ENCODE measurements at regions not wholly inside any gene's neighbourhood (a gene's known extent, or its start where the extent isn't known, plus 50 kb on each side); places are given as distances from the start of the nearest gene placed in this dataset.
A peak's percentile ranks its signal among the peaks of the same experiment; 100 is the strongest.

DNA sequence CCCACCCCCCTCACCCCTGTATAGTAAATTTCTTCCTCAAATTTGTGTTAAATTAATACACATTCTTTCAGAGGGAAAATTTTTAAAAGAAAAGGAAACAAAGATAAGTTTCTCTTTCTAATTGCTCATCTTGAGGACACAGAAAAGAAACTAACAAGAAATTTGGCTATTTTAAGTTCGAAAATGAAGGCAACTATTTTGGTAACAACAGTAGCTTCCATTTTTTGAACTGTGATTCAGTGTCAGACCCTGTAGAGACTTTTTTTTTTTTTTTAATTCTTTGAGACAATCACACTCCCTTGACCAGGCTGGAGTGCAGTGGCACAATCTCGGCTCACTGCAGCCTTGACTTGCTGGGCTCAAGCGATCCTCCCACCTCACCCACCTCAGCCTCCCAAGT lies 194.9 kb downstream of the SS18 start:
- Histone ChIP-seq H3K4me1 (no peaks in the 10 kb centered on the region), H3K4me3 (no peak overlapping the region), H3K36me3 (no peaks in the 10 kb centered on the region), H3K27me3 (no peaks in the 10 kb centered on the region), H3K9me3 (replicated peaks) (no peaks in the 10 kb centered on the region), H3K27ac (no peak overlapping the region)
- no peak for DNase-seq

DNA sequence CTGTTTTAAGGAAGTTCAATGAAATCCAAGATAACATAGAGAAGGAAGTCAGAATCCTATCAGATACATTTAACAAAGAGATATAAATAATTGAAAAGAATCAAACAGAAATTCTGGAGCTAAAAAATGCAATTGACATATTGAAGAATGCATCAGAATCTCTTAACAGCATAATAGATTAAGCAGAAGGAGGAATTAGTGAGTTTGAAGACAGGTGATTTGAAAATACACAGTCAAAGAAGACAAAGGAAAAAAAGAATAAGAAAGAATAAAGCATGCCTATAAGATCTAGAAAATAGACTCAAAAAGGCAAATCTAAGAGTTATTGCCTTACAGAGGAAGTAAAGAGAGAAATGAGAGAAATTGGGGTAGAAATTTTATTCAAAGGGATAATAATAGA lies 204.1 kb downstream of the SS18 start:
- H3K27me3 ChIP-seq, result no peaks in the 10 kb centered on the region
- 0 out of 2 replicates have a peak, but pooled peaks cover 3% of the 10 kb centered on the region for H3K9me3 ChIP-seq (replicated peaks)
- H3K36me3 ChIP-seq, result no peaks in the 10 kb centered on the region
- DNase-seq, result no peak
- no peak overlapping the region for H3K27ac ChIP-seq
- H3K4me1 ChIP-seq, result no peaks in the 10 kb centered on the region
- no peak overlapping the region for H3K4me3 ChIP-seq

DNA sequence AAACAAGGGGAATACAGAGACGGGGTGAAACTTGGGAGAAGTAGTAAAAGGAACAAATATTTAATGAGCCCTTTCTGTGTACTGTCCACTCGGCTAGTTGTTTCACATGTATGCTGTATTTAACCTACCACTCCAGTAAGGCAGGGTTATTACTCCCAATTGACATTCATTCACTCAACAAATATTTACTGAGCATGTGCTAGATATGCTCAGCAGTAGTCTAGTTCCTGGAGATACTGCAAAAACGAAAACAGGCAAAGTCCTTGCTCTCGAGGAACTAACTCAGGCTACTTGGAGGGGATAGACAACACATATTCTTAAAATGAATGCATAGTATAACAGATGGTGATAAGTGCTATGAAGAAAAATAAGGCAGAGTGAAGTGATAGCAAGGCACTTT lies 207.3 kb downstream of the SS18 start:
- Histone ChIP-seq H3K4me3 (no peak overlapping the region), H3K4me1 (no peaks in the 10 kb centered on the region), H3K27ac (no peak overlapping the region), H3K9me3 (replicated peaks) (0 out of 2 replicates have a peak, but pooled peaks cover 3% of the 10 kb centered on the region), H3K36me3 (no peaks in the 10 kb centered on the region), H3K27me3 (no peaks in the 10 kb centered on the region)
- no peak for DNase-seq

DNA sequence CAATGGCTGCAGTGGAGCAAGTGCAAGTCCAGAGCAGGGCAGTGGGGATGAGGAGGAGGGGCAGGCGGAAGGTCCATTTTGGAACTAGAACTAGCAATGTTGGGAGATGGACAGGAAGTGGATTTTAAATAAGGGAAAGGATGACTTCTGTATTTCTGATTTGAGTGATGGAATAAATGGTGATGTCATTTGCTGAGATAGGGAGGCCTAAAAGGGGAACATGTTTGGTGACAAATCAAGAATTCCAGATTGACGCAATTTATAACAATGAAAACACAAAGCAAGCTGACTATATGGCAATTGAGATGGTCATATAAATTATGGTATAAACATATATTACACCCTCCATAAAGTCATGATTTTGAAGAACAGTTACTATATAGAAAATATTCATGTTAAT lies 209.3 kb downstream of the SS18 start:
- DNase-seq, result no peak
- H3K4me1 ChIP-seq, result peaks cover 15% of the 10 kb centered on the region
- H3K9me3 ChIP-seq (replicated peaks), result 0 out of 2 replicates have a peak, but pooled peaks cover 3% of the 10 kb centered on the region
- H3K27me3 ChIP-seq, result no peaks in the 10 kb centered on the region
- no peaks in the 10 kb centered on the region for H3K36me3 ChIP-seq
- no peak overlapping the region for H3K4me3 ChIP-seq
- H3K27ac ChIP-seq, result no peak overlapping the region

DNA sequence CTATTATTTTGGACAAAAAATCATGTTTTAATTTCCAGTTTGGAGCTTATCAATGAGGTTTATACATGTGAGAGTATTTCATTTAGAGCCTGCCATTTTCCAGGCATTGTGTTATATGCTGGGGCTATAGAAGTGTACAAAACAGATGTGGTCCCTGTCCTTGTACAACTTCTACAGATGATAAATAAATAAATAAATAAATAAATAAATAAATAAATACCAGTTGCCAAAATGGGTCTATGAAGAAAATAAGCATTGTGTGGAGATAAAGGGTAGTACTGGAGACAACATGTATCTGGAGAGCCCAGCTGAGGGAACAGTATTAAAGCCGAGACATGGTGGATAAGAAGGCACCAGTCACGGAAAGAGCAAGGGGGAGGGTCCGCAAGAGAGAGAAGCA lies 210.0 kb downstream of the SS18 start:
- H3K27me3 ChIP-seq, result no peaks in the 10 kb centered on the region
- no peak overlapping the region for H3K4me3 ChIP-seq
- no peaks in the 10 kb centered on the region for H3K36me3 ChIP-seq
- peaks cover 22% of the 10 kb centered on the region for H3K4me1 ChIP-seq
- H3K27ac ChIP-seq, result no peak overlapping the region
- H3K9me3 ChIP-seq (replicated peaks), result no peaks in the 10 kb centered on the region
- DNase-seq, result no peak

DNA sequence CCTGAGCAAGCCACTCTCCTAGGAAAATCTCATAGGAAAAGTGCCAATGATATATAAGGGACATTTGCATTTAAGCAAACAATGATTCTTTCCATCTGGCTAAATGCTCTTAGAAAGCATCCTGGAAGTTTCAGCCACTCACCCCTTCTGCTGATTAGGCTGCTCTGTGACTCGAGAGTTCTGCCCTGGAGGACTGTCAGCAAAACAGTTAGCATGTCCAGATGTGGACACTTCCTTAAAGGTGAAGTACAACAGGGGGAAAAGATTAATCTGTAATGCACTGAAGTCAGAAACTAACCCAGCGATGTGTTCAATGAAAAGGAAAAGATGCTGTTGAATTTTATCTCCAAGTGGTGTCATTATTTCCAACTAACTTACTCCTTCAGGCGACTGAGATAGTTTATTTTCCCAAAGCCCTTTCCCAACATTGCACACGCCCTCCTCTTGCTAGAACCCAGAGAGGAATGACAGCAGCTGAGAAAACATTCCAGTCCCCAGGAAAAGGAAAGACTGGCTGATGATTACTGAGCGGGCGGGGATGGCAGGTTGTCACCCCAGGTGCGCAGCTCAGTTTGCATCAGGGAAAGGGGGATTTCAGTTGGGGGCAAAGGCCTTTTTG lies 214.0 kb downstream of the SS18 start:
- peak overlapping the region; percentile 18 for H3K4me3 ChIP-seq
- H3K9me3 ChIP-seq (replicated peaks), result peaks cover 11% of the 10 kb centered on the region; the same call in 1 of the 2 replicates
- H3K27me3 ChIP-seq, result no peaks in the 10 kb centered on the region
- peaks cover 27% of the 10 kb centered on the region for H3K4me1 ChIP-seq
- H3K36me3 ChIP-seq, result no peaks in the 10 kb centered on the region
- H3K27ac ChIP-seq, result peak overlapping the region; percentile 48
- DNase-seq, result peak; percentile 56 to 81

DNA sequence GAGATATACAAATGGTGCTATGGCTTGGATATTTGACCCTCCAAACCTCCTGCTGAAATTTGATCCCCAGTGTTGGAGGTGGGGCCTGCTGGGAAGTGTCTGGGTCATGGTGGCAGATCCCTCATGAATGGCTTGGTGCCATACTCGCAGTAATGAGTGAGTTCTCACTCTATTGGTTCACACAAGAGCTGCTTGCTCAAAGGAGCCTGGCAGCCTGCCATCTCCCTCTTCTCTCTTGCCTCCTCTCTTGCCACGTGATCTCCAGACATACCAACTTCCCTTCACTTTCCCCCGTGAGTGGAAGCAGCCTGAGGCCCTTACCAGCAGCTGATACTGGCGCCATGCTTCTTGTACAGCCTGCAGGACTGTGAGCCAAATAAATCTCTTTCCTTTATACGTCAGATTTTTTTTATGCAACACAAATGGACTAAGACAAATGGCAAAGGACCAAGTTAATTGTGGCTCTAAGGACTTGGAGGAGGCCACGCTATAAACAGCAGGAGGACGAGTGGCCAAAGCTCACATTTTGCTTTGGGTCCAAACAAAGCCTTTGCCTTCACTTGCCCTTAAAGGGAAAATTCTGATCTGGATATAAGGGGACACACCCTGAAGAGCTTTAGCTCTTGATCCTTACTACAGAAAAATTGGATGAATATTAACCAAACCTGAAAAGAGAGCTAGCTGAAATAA lies 214.7 kb downstream of the SS18 start:
- H3K27ac ChIP-seq, result peak overlapping the region; percentile 48
- peak overlapping the region; percentile 18 for H3K4me3 ChIP-seq
- peak; percentile 73 to 82 for DNase-seq
- H3K27me3 ChIP-seq, result no peaks in the 10 kb centered on the region
- no peaks in the 10 kb centered on the region for H3K36me3 ChIP-seq
- peaks cover 11% of the 10 kb centered on the region; the same call in 1 of the 2 replicates for H3K9me3 ChIP-seq (replicated peaks)
- H3K4me1 ChIP-seq, result peaks cover 27% of the 10 kb centered on the region

DNA sequence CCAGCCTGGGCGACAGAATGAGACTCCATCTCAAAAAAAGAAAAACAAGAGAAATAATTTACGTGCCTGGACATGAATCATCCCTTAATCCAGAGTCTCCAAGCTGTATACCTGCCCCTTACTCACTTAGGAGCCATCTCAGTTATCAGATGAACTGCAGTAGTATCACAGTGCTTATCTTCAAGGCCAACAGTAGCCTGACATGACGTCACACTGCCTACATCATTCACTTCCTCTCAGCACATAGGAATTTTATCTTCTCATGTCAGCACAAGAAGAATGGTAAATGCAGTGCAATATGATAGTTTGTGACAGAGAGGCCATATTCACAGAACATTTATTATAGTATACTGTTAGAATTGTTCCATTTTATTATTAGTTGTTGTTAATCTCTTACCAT lies 216.6 kb downstream of the SS18 start:
- DNase-seq, result no peak
- H3K4me1 ChIP-seq, result peaks cover 27% of the 10 kb centered on the region
- no peaks in the 10 kb centered on the region for H3K27me3 ChIP-seq
- no peak overlapping the region for H3K4me3 ChIP-seq
- H3K36me3 ChIP-seq, result no peaks in the 10 kb centered on the region
- H3K9me3 ChIP-seq (replicated peaks), result peaks cover 11% of the 10 kb centered on the region; the same call in 1 of the 2 replicates
- H3K27ac ChIP-seq, result no peak overlapping the region

DNA sequence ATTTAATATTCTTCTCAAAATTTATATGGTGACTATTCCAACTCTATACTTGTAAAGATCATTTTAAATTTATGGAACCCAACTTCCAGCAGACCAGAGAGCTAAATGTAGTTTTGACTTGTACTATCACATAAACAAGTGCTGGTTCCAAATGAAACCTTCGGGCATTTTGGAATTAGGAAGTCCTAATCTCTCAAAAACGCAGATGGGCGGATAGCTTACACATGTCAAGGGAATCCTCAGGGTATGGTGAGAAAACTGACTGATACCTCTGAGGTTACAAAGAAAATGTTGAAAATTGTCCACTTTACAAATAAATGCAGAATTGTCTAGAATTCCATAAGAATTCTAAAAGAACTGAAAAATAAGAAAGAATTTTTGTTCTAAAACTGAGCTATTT lies 224.1 kb downstream of the SS18 start:
- no peak overlapping the region for H3K4me3 ChIP-seq
- H3K4me1 ChIP-seq, result peaks cover 16% of the 10 kb centered on the region
- H3K27me3 ChIP-seq, result no peaks in the 10 kb centered on the region
- no peaks in the 10 kb centered on the region for H3K9me3 ChIP-seq (replicated peaks)
- peak overlapping the region; percentile 50 for H3K27ac ChIP-seq
- H3K36me3 ChIP-seq, result no peaks in the 10 kb centered on the region
- peak; percentile 12 to 49 for DNase-seq

DNA sequence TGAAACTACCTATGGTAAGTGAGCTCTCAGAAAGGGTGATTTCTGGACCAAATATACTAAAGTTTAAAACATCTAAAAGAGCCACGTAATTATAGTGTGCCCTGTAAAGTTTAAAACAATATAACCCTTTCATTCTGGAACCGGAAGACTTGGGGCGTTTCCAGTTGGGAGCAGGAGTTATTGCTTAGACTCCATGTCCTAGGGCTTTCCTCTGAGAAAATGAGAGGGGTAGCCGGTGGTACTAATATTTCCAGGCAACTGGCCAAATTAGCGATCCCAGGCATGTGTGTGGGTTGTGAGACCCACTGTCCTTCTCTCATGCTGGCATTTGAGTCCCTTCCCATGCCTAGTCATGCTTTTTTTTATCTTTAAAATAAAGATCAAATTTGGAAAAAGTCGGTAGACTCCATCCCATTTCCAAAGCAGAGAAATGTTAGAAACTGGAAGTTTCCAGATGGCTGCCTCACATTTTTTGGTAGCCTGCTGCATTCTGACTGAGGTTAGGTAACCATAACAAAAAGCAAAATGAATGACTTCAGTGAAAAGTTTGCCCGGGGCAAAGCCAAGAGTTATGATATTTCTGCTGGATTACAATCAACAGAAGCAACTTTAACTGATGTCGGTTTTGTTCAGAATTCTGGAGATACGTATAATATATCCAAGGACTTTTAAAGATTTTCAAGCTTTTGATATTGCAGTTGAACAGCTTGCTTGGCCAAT lies 227.4 kb downstream of the SS18 start:
- H3K36me3 ChIP-seq, result no peaks in the 10 kb centered on the region
- DNase-seq, result peak; percentile 51 to 67
- peaks cover 16% of the 10 kb centered on the region for H3K4me1 ChIP-seq
- H3K4me3 ChIP-seq, result peak overlapping the region; percentile 41
- peak overlapping the region; percentile 68 for H3K27ac ChIP-seq
- no peaks in the 10 kb centered on the region for H3K9me3 ChIP-seq (replicated peaks)
- no peaks in the 10 kb centered on the region for H3K27me3 ChIP-seq

DNA sequence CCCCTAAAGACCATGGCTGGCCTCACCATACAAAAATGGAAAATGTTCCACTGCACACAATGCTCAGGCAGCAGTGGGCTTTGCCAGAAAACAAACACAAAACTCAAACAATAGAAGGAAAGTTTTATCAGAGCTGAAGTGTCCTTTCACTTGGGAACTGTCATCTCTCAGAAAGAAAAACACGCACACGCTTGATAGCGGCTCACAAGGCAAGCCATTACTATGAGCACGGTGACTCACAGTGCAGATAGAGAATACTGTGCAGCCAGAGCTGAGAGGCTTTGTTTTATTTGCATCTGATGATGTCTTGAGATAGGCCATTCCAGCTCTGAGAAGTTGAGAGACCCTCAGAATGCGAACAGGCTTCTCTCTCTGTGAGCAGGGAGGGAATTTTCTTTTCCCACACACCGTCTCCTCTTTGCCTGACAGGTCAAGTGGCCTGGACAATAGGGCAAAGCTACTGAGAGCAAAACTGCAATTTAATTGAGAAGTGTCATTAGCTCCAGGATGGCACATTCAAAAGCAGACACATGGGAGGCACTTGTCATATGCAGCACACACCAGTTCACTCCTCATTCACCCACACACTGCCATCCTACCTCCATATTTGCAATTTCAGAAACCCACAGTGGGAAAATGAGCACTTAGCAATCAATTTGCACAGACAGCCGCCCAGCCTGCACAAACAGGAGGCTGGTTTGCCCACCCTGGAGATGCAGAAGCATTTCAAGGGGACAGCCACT lies 236.6 kb downstream of the SS18 start:
- H3K27me3 ChIP-seq, result no peaks in the 10 kb centered on the region
- H3K27ac ChIP-seq, result no peak overlapping the region
- no peaks in the 10 kb centered on the region for H3K36me3 ChIP-seq
- no peaks in the 10 kb centered on the region for H3K9me3 ChIP-seq (replicated peaks)
- no peak for DNase-seq
- H3K4me1 ChIP-seq, result no peaks in the 10 kb centered on the region
- H3K4me3 ChIP-seq, result no peak overlapping the region

DNA sequence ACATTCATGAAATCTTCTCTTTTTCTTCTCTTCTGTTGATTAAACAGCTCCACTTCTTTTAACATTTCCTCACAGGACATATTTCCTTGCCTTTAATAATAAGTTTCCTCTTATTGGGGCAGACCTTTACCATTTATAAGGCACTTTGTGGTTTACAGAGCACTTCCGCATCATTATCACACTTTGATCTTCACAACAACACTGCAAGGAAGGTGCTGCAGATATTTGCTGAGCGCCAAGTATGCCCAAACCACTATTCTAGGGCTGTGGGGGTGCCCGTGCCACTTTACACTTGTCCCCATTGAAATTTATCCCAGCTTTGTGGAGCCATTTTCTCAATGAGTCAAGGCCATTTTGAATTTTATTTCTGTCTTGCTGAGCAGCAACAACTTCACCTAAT lies 246.6 kb downstream of the SS18 start:
- Histone ChIP-seq H3K4me3 (no peak overlapping the region), H3K36me3 (no peaks in the 10 kb centered on the region), H3K4me1 (no peaks in the 10 kb centered on the region), H3K27ac (no peak overlapping the region), H3K9me3 (replicated peaks) (no peaks in the 10 kb centered on the region), H3K27me3 (no peaks in the 10 kb centered on the region)
- no peak for DNase-seq

DNA sequence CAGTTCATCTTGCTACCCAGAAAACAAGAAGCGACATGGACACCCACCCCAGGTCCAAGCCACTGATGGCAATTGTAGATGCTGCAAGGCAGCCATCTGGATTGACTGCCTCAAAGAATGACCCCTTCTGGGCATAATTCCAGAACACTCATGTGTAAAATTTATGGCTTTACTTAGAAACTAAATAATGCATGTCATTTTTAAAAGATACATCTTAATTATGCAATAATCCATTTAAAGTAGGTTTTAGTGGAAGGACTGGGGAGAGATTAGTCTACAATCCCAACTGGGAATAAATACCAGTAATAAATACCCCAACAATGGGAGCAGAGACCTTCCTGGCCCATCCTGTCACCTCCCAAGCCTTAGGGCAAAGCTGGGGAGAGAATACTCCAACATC lies 247.7 kb downstream of the SS18 start:
- Histone ChIP-seq H3K36me3 (no peaks in the 10 kb centered on the region), H3K27ac (no peak overlapping the region), H3K27me3 (no peaks in the 10 kb centered on the region), H3K4me3 (no peak overlapping the region), H3K9me3 (replicated peaks) (no peaks in the 10 kb centered on the region), H3K4me1 (no peaks in the 10 kb centered on the region)
- no peak for DNase-seq

DNA sequence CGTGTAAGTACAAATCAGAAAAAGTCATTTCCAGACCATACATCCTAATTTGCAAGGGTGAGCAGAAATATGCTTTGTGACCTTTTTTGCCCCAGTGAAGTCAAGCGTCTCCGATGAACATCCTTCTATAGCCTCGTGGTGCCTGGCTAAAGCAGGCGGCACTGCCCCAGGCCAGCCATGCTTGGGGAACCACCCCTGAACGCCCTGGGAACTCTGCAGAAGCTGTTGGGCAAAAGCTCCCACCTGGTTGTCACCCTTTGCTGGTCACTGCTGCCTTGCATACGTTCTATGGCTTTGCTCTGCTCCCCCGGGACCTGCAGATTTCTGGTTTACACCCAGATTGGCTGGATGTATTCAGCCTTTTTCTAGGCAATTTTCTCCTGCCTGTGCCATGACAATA lies 256.4 kb downstream of the SS18 start:
- H3K27ac ChIP-seq, result no peak overlapping the region

More for the DNA sequence above, 256.4 kb downstream of the SS18 start:
- no peak for DNase-seq
- H3K9me3 ChIP-seq (replicated peaks), result no peaks in the 10 kb centered on the region
- H3K4me1 ChIP-seq, result peaks cover 17% of the 10 kb centered on the region
- H3K36me3 ChIP-seq, result no peaks in the 10 kb centered on the region
- no peaks in the 10 kb centered on the region for H3K27me3 ChIP-seq
- H3K4me3 ChIP-seq, result no peak overlapping the region

Data from SJCRH30 (cell line).